ENCODE measurements at regions not wholly inside any gene's neighbourhood (a gene's known extent, or its start where the extent isn't known, plus 50 kb on each side); places are given as distances from the start of the nearest gene placed in this dataset.

DNA sequence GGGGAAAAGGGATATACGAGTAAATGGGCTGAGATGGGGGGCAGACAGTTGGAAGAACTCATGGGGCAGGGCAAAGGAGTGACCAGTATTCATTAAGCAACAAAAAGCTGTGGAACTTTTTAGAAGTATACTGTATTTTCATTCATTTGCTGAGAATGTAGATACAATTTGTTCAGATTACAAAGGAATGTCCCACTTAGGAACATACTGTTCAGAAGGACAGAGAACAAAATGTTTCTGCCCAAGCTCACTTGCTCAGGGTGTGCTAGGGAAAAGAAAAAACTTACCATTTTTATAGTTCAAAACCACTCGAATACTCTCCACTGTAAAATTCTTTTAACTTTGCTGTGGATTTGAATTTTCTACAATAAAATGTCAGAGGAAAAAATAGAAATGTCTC, 135.2 kb upstream of the AFF2 start:
- DNase-seq = no peak

GRCh38 chrX:148371291-148371690, 129.1 kb upstream of the AFF2 start:
- DNase-seq = no peak

DNA sequence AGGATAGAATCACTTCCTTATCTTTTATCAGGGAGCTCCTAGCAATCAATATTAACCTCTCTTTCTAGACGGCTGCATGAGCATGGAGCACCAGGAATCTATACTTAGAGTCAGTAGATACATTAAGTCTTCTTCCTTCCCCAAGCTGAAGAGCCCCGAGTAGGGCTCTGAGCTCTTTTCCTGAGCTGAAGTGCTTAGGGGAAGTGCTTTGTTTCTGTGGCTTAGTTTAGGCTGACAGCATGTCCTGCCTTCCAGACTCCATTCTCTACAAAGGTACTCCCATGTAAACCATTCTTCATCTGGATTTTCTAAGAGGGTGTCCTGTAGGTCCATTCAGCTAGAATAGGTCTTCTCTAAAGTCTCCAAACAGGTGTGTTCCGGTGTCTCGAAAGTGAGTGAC, 127.5 kb upstream of the AFF2 start:
- no peak for DNase-seq

- no peak for DNase-seq
These were observed 124.1 kb upstream of the AFF2 start for GRCh38 chrX:148376342-148376741.

GRCh38 chrX:148380107-148380506, 120.3 kb upstream of the AFF2 start:
- DNase-seq = no peak

GRCh38 chrX:148380650-148381561, 119.5 kb upstream of the AFF2 start:
- no peak for DNase-seq

- no peak for DNase-seq
These were observed 118.8 kb upstream of the AFF2 start for GRCh38 chrX:148381603-148382002.

- DNase-seq = no peak
These were observed 117.4 kb upstream of the AFF2 start for GRCh38 chrX:148382983-148383382.

DNA sequence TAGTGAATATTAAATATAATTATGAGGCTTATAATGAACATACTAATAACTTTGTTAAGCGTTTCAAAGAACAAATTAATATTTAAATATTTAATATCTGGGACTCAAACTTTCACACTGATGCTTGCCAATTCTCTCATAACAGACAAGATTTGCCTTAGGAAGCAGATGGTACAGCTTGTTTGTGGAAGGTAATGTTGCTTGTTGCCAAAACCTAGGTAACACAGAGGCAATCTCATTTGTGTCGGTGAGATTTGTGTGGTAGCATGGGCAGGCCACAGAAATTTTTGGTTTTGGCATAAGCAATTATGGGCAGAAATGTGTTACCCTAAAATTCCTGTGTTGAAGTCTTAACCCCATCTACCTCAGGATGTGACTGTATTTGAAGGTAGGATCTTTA, 114.9 kb upstream of the AFF2 start:
- no peak for DNase-seq

GRCh38 chrX:148389629-148390028, 110.8 kb upstream of the AFF2 start:
- DNase-seq = no peak

- no peak for DNase-seq
These were observed 88.4 kb upstream of the AFF2 start for GRCh38 chrX:148412006-148412405.

GRCh38 chrX:148416142-148416541, 84.3 kb upstream of the AFF2 start:
- DNase-seq = no peak

DNA sequence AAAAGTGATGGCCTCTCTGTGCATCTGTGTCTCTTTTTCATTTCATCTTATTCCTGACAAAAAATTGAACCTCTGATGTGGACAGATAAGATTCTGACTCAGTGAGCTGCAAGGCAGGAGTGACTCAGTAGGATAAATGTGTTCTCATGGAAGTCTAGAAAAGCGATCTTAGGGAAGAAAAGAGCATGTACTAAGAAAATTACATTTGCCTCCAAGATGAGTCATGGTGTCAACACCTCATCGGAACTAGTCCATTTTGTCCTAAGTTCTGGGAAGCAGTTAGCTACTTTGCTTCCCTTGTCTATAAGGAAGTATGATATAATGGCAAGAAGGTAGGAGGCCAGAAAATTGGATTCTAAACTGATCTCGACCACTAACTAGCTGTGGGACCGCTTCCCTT, 83.5 kb upstream of the AFF2 start:
- no peak for DNase-seq

DNA sequence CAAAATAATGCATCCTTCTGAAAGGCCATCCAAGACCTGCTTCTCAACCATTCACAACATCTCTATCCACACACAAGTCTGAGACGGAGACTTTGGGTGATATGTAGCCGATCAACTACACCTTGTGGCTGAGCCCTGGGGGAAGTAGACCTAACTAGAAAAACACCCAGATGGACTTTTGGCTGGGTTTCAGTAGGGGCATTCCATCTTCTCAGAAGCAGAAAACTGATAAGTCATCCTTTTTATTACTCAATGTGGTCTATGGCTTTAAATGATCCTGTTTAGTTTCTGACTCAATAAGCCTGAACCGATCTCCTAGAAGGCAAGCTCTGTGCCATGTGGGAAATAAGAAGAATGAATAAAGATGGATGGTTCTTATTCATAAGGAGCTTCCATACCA, 82.5 kb upstream of the AFF2 start:
- no peak for DNase-seq

DNA sequence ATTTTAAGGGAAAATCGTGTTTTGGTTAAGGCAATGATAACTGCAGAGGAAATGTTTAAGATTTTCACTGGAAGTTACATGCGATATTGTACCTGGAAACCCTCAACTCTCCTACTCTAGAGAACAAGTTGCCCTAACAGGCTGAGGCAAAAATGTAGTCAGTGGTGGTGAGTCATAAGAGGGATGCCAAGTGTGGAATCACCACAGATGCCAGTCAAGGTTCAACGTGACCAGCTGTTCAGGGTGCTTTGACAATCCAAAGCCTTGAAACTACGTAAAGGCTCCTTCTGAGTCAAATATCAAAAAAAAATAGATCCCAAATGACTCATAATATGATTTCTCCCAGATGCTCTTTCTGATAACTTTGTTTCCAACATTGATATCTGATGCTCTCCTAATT, 77.9 kb upstream of the AFF2 start:
- DNase-seq = no peak

DNA sequence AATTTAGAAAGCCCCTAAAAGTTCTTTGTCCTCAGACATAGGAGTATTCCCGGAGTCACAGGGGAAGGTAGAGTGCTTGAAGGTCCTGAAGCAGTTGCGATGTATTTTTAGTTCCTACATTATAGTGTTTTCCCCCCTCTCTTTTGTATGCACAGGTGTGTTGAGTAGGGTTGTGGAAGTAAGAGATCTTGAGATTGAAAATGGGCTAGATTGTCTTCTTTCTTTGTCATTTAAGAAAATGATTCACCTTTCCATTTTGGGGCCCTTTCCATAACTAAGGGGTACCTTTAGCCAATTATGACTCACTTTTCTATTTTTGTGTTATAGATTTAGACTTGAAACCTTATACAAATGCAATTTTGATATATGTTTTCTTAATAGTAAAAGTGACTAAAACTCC, 75.8 kb upstream of the AFF2 start:
- no peak for DNase-seq

- no peak for DNase-seq
These were observed 74.0 kb upstream of the AFF2 start for GRCh38 chrX:148426467-148426866.

DNA sequence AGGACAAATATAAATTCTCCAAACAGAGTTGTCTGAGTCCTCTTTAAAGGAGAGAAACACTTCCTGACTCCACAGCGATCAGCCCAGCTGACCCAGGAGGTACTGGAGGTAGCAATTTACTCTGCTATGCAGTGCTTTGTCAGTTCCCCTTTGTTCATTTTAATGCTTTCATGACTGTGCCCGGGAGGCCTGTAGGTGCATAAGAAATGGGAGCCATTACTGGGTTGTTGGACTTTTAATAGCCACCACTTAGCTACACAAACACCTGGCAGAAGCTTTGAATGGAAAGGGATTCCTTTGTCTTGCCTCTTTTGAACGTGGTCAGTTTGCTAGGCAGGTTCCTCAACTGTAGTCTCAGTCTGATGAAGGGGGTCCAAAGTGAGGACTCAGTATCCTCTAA, 59.0 kb upstream of the AFF2 start:
- no peak for DNase-seq

GRCh38 chrX:148443216-148443615, 57.2 kb upstream of the AFF2 start:
- DNase-seq = no peak

DNA sequence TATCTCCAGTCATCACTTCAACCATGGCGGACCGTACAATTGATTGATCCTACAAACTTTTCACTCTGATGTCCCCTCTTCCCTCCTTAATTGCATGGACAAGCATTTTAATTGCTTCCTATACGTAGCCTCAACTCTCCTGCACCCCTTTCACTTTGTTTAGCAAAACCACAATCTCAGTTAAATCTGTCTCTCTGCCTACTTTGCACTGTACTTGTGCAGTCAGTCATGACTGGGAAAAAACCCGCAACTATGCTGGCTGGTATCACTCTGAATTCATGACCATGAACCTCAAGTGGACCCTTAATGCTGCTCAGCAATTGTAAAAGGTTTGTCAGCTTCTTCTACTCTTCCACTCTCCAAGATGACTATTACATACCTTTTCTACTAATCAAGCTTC, 51.7 kb upstream of the AFF2 start:
- no peak for DNase-seq
